ENCODE measurements at regions not wholly inside any gene's neighbourhood (a gene's known extent, or its start where the extent isn't known, plus 50 kb on each side); places are given as distances from the start of the nearest gene placed in this dataset.

DNA sequence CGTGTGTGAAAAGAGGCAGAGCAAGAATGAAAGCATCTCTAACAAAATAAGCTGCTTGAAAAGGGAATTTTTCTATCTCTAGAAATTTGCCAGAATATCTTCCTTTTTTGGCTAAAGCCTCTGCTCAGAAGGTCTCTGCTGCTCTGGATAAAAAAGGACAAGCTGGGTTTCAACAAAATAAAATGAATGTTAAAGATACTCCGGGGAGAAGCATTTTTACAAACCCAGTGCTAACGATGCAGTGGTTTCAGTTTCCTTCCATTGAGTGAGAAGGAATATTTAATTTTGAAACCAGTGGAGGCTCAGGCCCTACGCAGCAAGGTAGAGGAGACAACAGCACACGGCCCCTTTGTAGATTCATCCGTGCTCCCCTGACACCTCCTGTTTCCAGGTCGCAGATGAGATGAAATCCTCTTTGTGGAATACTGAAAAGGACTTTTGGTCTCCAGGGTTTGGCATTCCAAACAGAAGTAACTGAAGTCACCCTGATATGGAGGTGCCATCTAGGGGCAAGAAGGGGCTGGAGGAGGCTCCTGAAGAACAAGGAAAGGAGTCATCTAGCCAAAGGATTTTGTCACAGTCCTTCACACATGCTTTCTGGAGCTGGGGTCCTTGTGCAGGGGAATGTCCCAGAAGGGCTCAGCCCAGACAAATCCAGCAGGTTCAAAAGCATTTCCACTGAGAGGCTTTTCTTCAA, 65.7 kb upstream of the SYT6 start:
- DNase-seq: no peak

DNA sequence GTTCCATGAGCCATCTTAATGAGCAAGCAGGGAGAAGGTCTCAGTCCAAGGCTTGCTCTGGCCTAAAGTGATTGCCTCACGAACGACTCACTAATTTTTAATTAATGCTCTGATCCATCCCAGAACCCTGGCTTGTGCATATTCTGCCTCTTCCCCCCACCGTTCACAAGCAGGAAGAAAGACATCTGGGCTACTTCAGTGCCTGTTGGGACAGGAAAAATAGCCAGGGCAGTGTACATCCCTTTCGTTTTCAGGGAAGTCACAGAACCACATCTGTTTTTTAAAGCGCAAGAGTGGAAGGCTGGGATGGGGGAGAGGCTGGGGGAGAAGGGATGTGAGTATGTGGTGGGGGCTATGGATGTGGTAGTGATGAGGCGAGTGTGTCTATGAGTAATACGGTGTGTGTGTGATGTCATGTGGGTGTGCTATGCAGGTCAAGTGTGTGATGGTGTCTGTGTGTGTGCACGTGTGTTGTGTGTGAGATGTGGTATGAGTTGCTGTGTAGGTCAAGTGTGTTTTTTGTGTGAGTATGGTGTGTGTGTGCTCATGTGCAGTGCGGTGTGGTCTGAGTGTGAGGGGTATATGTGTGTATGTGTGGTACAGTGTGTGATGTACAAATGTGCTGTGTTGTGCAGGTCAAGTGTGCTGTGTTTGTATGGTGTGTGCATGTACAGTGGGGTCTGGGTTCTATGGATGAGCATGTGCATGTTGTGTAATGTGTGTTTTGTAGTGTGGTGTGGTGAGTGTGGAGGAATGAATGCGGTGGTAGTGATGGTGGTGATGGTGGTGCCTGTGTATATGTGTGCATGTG, 64.9 kb upstream of the SYT6 start:
- DNase-seq: no peak

DNA sequence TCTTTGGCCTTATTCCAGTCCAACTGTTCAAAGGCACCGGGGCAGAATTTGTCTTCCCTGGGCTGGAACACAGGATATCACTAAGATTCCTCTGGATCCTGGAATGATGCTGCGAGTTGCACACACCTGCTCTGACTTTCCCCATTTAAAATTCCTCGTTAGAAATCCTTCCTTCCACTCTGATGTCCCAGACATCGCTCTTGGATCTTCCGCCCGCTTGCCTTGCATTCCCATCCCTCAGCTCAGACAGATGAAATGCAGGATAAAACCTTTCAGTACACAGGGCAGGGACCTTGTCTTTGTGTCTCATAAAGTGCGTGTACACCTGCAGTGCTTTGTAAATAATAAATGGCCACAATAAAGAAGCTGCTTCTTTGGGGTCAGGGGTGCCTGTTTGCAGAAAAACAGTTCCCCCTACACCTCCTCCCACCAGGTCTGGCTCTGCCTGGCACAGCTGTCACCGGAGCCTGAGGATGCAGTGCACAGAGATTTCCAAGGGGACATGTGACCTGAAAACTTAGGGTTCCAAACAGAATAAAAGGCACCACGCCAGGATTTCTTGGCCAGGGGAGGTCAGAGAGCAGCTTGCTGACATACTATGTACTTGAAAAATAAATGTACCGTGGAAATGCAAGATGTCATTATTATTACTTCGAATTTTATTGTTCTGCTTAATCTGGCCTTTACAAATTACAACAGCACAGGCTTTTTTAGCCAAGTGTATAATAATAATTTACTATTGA, 62.9 kb upstream of the SYT6 start:
- no peak for DNase-seq

DNA sequence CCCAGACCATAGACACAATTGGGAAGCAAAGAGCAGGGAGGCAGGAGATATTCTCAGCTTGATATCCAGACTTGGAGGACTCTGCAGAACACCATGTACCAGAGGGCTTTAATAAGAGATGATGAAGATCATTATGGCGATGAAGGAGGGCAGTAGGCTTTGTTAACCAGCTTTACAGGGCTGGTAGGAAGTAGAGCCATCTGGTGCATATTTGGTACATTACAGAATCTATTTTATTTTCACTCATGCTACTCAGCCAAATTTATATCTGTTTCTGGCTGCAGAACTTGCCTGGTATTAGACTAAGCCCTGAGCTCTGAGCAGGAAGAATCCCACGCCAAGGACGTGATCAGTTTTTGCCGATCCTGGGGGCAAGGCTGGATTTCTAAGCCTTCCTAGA, 61.8 kb upstream of the SYT6 start:
- DNase-seq: no peak

DNA sequence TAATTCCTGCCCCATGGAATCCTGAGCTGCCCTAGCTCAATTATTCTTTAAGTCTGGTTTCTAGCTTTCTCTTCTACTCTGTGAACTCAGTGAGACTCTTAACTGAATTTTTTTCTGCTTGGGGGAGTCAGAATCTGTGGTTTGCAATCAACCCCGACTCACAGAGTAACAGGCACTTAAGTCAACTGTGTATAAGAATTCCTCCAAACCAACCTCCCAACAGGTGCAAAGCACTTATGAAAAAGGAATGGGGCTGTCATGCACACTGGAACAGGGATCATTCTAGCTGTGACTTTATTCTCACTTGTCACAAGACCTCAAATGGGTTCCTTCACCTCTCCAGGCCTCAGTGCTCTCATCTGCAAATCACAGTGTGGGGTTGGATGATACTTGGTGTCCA, 60.3 kb upstream of the SYT6 start:
- no peak for DNase-seq

DNA sequence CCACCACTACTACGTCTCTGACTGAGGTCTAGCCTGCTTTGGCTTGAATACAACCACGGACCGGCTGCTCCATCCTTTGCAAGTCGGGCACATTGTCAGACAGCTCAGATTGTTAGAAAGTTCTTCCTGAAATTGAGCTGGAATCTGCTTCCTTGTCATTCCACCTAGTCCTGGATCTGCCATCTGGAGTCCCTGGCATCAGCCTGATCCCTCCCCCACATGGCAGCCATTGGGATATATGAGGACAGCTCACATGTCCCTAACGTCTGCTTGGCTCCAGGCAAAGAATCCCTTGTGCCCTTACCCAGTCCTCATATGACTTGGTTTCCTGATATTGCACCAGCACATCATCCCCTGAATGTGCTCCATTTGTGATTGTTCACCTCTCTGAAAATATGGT, 56.3 kb upstream of the SYT6 start:
- no peak for DNase-seq

DNA sequence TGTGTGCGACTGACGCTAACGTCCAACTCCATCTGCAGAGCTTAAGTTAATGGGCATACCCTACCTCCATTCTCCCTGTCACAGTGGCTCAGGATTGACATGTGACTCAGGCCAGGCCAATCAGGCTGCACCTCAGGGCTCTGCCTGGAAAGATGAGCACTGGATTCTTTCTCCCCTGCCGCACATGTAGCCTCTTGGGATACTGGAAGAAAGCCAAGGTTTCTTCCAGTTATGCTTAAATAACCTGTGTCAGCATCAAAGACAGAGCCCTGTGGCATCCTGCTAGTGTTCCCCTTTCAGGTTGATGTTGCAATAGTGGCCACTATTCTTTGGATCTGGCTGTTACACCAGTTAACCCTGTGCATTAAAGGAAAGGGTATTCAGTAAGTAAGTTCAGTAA, 55.0 kb upstream of the SYT6 start:
- no peak for DNase-seq

DNA sequence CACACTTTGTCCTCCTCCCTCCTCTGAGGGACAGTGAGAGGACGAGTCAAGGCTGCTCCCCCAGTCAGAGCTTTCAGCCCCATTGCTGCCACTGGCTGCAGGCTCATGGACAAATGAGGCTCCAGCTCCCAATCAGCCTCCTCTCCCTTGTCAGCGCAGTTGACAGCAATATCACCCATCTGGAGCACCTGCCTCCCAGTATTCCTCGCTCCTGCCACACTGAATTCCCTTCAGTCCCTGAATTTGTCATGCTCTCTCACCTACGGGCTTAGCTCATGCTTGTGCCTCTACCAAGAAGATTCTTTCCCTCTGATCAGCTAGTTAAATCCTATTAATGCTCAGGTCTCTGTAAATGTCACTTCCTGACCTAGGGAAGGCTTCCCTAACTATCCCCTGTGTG, 54.4 kb upstream of the SYT6 start:
- no peak for DNase-seq

DNA sequence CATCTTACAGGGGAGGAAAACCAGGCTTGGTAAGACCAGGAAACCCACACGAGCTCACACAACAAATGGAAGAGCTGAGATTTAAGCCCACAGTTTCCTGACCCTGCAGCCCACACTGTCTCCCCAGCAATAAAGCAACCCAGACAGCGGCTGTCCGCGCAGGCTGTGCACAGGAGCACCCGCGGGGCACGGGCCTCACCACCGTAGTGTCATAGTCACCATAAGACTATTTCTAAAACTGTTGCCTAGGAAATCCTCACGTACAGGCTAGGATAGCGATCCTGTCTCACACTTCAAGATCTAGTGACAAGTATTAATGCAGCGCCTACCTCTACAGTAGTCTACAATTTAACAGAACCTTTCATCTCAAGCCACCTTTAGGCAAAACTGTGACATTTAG, 54.0 kb upstream of the SYT6 start:
- no peak for DNase-seq

DNA sequence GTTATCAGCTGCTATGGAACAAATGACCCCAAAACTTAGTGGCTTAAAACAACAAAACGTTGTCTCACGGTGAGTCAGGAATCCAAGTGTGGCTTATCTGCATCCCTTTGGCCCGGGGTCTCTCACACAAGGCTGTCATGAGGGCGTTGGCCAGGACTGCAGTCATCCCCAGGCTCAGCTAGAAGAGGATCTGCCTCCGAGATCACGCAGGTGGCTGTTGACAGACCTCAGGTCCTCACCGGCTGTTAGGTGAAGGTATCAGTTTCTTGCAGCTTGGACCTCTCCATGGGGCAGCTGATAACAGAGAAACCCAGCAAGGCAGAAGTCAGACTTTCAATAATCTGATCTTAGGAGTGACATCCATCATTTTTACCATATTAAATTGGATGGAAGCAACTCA, 52.7 kb upstream of the SYT6 start:
- DNase-seq: no peak

DNA sequence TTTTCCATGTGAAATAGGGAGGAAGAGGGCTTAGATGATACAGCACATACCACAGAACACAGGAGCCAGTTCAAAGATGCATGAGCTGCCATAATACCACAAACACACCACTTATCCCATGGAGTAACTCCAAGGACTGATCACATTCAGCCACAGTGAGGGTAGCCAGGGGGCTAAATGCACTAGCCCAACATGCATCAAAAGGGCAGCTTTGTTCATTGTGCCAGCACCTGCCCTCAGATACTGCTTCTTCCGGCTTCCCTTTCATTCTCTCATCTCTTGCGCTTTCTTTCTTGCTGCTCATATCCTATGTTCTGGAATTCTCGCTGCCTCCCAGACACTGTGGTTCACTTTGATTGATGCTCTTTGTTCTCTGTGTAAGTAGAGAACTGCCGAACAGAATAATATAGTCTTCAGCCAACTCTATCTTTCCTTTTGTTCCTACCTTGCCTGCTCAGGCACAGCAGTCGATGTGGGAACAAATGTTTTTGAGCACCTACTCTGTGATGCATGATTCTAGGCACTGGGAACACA, 50.0 kb upstream of the SYT6 start:
- DNase-seq: no peak
